HepG2 (cell line): ENCODE measurements at regions not wholly inside any gene's neighbourhood (a gene's known extent, or its start where the extent isn't known, plus 50 kb on each side); places are given as distances from the start of the nearest gene placed in this dataset.

Experiments used
- ATAC-seq: fragments of 200-7000 bp; cut with Tn5 transposase; 3 replicates; pipeline ENCODE4 v1.9.1; 2020; ENCODE audit warnings: mild to moderate bottlenecking, moderate library complexity
- BruUV-seq: library from RNA; stranded (reverse); fragments of 400-500 nt; replicated peaks from 2 replicates; lab custom pipeline; 2021; lab: Mats Ljungman, UMichigan
- CTCF ChIA-PET: fragments of 300-600 bp; formaldehyde crosslinking; extraction: SDS; loops from one replicate; lab custom pipeline; 2021; ENCODE audit warnings: low total read pairs, inconsistent platforms, low intra/inter-chr PET ratio; lab: Yijun Ruan, JAX
- POLR2A ChIA-PET: fragments of 350-600 bp; sonication (Branson Sonifier 250); formaldehyde crosslinking; loops from one replicate; lab custom pipeline; 2020; ENCODE audit warnings: antibody characterized with exemption, inconsistent platforms; lab: Yijun Ruan, JAX
- DNase-seq: peaks from one replicate; pipeline ENCODE4 v3.0.0-alpha.2; 2015; ENCODE audit warnings: low spot score
- FAIRE-seq: peaks from 3 replicates; lab custom pipeline; 2011; peaks lifted over from hg19 to GRCh38; lab: Jason Lieb, UNC
- H2AFZ ChIP-seq: one replicate; pipeline ENCODE4 v1.6.1; 2011; ENCODE audit warnings: low read length, inconsistent platforms
- H3K27ac ChIP-seq: fragments of 300-600 bp; 3 replicates; pipeline ENCODE4 v1.8.0; 2011; ENCODE audit warnings: mixed run types, mild to moderate bottlenecking, mixed read lengths, low read length, inconsistent platforms; ENCODE audit not compliant: insufficient read depth; ENCODE audit errors: extremely low read length
- H3K27me3 ChIP-seq, 2 experiments: fragments of 200-600 bp in 1 of 2; 2 replicates in 1 of 2; 3 replicates in 1 of 2; pipeline versions ENCODE4 v1.6.0 to v1.8.0; 2011; ENCODE audit warnings: low read length in 2 of 2, mild to moderate bottlenecking in 2 of 2, moderate library complexity in 2 of 2, inconsistent platforms in 1 of 2; ENCODE audit not compliant: insufficient read depth in 2 of 2, control insufficient read depth in 1 of 2
- H3K36me3 ChIP-seq, 2 experiments: fragments of 200-600 bp in 1 of 2; replicated peaks in 1 of 2; 2 replicates in 1 of 2; 3 replicates in 1 of 2; pipeline versions ENCODE4 v1.5.1 to v1.8.0; 2011; ENCODE audit warnings: low read length in 2 of 2, inconsistent platforms in 1 of 2; ENCODE audit not compliant: insufficient read depth in 2 of 2, control insufficient read depth in 1 of 2
- H3K4me1 ChIP-seq: 2 replicates; pipeline ENCODE4 v1.5.1; 2012; ENCODE audit warnings: low read length, inconsistent platforms; ENCODE audit not compliant: insufficient read depth
- H3K4me2 ChIP-seq: 2 replicates; pipeline ENCODE4 v1.6.0; 2011; ENCODE audit warnings: low read depth, low read length, inconsistent platforms
- H3K4me3 ChIP-seq, 3 experiments: fragments of 200-600 bp in 1 of 3; sonication (generic), shearing (Covaris generic) in 1 of 3; replicated peaks in 1 of 3; 2 replicates each; pipeline ENCODE4 v1.5.1; 2011 to 2016; ENCODE audit warnings: low read length in 3 of 3, inconsistent platforms in 2 of 3, low read depth in 2 of 3, mild to moderate bottlenecking in 2 of 3, control low read depth in 1 of 3, mixed read lengths in 1 of 3; ENCODE audit not compliant: insufficient read depth in 1 of 3
- H3K79me2 ChIP-seq: one replicate; pipeline ENCODE4 v1.6.1; 2011; ENCODE audit warnings: low read length, inconsistent platforms; ENCODE audit not compliant: insufficient read depth
- H3K9ac ChIP-seq: 2 replicates; pipeline ENCODE4 v1.6.0; 2011; ENCODE audit warnings: mild to moderate bottlenecking, low read depth, low read length, inconsistent platforms; ENCODE audit not compliant: insufficient read depth
- H3K9me3 ChIP-seq: 2 replicates; pipeline ENCODE4 v1.5.1; 2012; ENCODE audit warnings: mild to moderate bottlenecking, low read length
- H4K20me1 ChIP-seq: 2 replicates; pipeline ENCODE4 v1.6.0; 2011; ENCODE audit warnings: inconsistent platforms, mild to moderate bottlenecking, low read length, moderate library complexity; ENCODE audit not compliant: insufficient read depth
- E2F2 ChIP-seq: sonication (generic); formaldehyde crosslinking; IDR thresholded peaks from 2 replicates; pipeline ENCODE4 v1.4.0; 2020; ENCODE audit warnings: missing genetic modification reagents, borderline replicate concordance
- HBP1 ChIP-seq: IDR thresholded peaks from 2 replicates; pipeline ENCODE4 v1.6.1; 2016; ENCODE audit warnings: low read depth, control low read depth
- MATR3 ChIP-seq: sonication (generic); formaldehyde crosslinking; IDR thresholded peaks from 2 replicates; pipeline ENCODE4 v1.4.0; 2020; ENCODE audit warnings: missing genetic modification reagents
- NFE2L1 ChIP-seq: sonication (generic); formaldehyde crosslinking; IDR thresholded peaks from 2 replicates; pipeline ENCODE4 v1.4.0; 2020; ENCODE audit warnings: missing genetic modification reagents, mild to moderate bottlenecking, borderline replicate concordance
- NFYC ChIP-seq: IDR thresholded peaks from 2 replicates; pipeline ENCODE4 v1.6.1; 2016; ENCODE audit warnings: missing genetic modification reagents, missing compliant biosample characterization
- NR2F6 ChIP-seq, 2 experiments: IDR thresholded peaks; 2 replicates each; pipeline ENCODE4 v1.6.1; 2016; ENCODE audit warnings: antibody characterized with exemption in 1 of 2, mild to moderate bottlenecking in 1 of 2
- THAP7 ChIP-seq: sonication (generic); formaldehyde crosslinking; IDR thresholded peaks from 2 replicates; pipeline ENCODE4 v1.8.1; 2023; ENCODE audit warnings: mild to moderate bottlenecking, missing genetic modification reagents
- YEATS2 ChIP-seq: sonication (generic); formaldehyde crosslinking; IDR thresholded peaks from 2 replicates; pipeline ENCODE4 v1.4.0; 2020; ENCODE audit warnings: missing genetic modification reagents, borderline replicate concordance
- ZBTB2 ChIP-seq: sonication (generic); formaldehyde crosslinking; IDR thresholded peaks from 2 replicates; pipeline ENCODE4 v1.8.0; 2022; ENCODE audit warnings: low read depth, missing genetic modification reagents
- ZBTB33 ChIP-seq: sonication (generic); formaldehyde crosslinking; IDR thresholded peaks from 2 replicates; pipeline ENCODE4 v1.4.0; 2020; ENCODE audit warnings: missing genetic modification reagents
- ZFP36L1 ChIP-seq: sonication (generic); formaldehyde crosslinking; IDR thresholded peaks from 2 replicates; pipeline ENCODE4 v1.8.0; 2022; ENCODE audit warnings: mild to moderate bottlenecking, missing genetic modification reagents, moderate library complexity
- ZFP82 ChIP-seq: sonication (generic); formaldehyde crosslinking; IDR thresholded peaks from 2 replicates; pipeline ENCODE4 v1.5.1; 2020; ENCODE audit warnings: mild to moderate bottlenecking, missing genetic modification reagents, borderline replicate concordance
- ZKSCAN1 ChIP-seq: fragments of 150-350 bp; IDR thresholded peaks from 2 replicates; pipeline ENCODE4 v1.6.1; 2014; ENCODE audit warnings: low read length
- ZNF143 ChIP-seq: sonication (generic); formaldehyde crosslinking; IDR thresholded peaks from 2 replicates; pipeline ENCODE4 v1.4.0; 2020; ENCODE audit warnings: missing genetic modification reagents
- ZNF264 ChIP-seq: sonication (generic); formaldehyde crosslinking; IDR thresholded peaks from 2 replicates; pipeline ENCODE4 v1.4.0; 2020; ENCODE audit warnings: missing genetic modification reagents
- ZSCAN30 ChIP-seq: sonication (generic); formaldehyde crosslinking; IDR thresholded peaks from 2 replicates; pipeline ENCODE4 v1.5.0; 2020; ENCODE audit warnings: mild to moderate bottlenecking, missing genetic modification reagents
- WGBS: methylation state at CpG from one replicate; pipeline ENCODE4 v1.1.6; 2017; ENCODE audit warnings: low lambda C conversion rate; 5-methylcytosine and 5-hydroxymethylcytosine counted together
- in situ Hi-C: cut with HindIII; loops from 2 replicates; pipeline ENCODE4 v1.10.0; 2017; ENCODE audit warnings: low pct_unique_long_range_greater_than_20kb; ENCODE audit not compliant: extremely low pct_ligation_motif_present
- intact Hi-C: fragments of 100-400 bp; cut with micrococcal nuclease; formaldehyde crosslinking; loops from one replicate; pipeline ENCODE4 v1.10.0; 2022; ENCODE audit not compliant: unreplicated experiment

GRCh38 chr1:82614090-82614489 lies 813.4 kb downstream of the ADGRL2 start:
- H3K79me2 ChIP-seq = no peaks in the 10 kb centered on the region
- no peak for ATAC-seq
- whole genome bisulfite sequencing = 0% methylated on average over 1 of the region's 1 CpG
- no peaks in the 10 kb centered on the region for H3K4me1 ChIP-seq
- peaks cover 64% of the 10 kb centered on the region for H3K9me3 ChIP-seq
- no peak for TF ChIP-seq ZNF264
- TF ChIP-seq MATR3 (CRISPR knock-in tag) = no peak
- no peak for TF ChIP-seq ZFP36L1 (CRISPR knock-in tag)
- no peak for TF ChIP-seq NFE2L1 (CRISPR knock-in tag)
- TF ChIP-seq THAP7 (CRISPR knock-in tag) = no peak
- no peak for TF ChIP-seq NR2F6 (IDR thresholded peaks at IDR 0.05)
- TF ChIP-seq NR2F6 (CRISPR knock-in tag; IDR thresholded peaks at IDR 0.05) = no peak
- TF ChIP-seq ZNF143 (CRISPR knock-in tag) = no peak
- TF ChIP-seq ZBTB33 = no peak
- TF ChIP-seq E2F2 (CRISPR knock-in tag) = no peak
- no peak for TF ChIP-seq ZFP82 (CRISPR knock-in tag)
- TF ChIP-seq ZKSCAN1 = no peak
- no peak for TF ChIP-seq NFYC (CRISPR knock-in tag)
- no peak for TF ChIP-seq HBP1 (CRISPR knock-in tag)
- no peak for TF ChIP-seq ZBTB2 (CRISPR knock-in tag)
- TF ChIP-seq ZSCAN30 (CRISPR knock-in tag) = no peak
- TF ChIP-seq YEATS2 (CRISPR knock-in tag) = no peak
- no TSS peak for BruUV-seq
- no peak overlapping the region for H3K4me3 ChIP-seq
- no peak overlapping the region for H3K4me2 ChIP-seq
- H3K27me3 ChIP-seq = no peaks in the 10 kb centered on the region
- intact Hi-C loops = no loop called here
- H3K36me3 ChIP-seq = no peaks in the 10 kb centered on the region
- in situ Hi-C loops = no loop called here
- H4K20me1 ChIP-seq = no peaks in the 10 kb centered on the region
- ChIA-PET CTCF (no interaction called here), POLR2A (no interaction called here)
- no peak overlapping the region for H3K9ac ChIP-seq
- no peak for FAIRE-seq
- no peak overlapping the region for H2AFZ ChIP-seq
- no peak for DNase-seq
- H3K27ac ChIP-seq = no peak overlapping the region
